Breast epithelium (tissue), 3 donors: ENCODE measurements at regions not wholly inside any gene's neighbourhood (a gene's known extent, or its start where the extent isn't known, plus 50 kb on each side); places are given as distances from the start of the nearest gene placed in this dataset.

Source experiments
- POLR2A ChIP-seq: fragments of 450-650 bp; IDR thresholded peaks from one replicate; pipeline ENCODE4 v1.6.1; 2016; ENCODE audit warnings: antibody characterized with exemption, mild to moderate bottlenecking, moderate library complexity
- TF ChIP-seq, protein P1 (sequence below), 3 donors: fragments of 450-650 bp; IDR thresholded peaks; one replicate each; pipeline ENCODE4 v1.5.1; 2016 to 2017; ENCODE audit warnings: antibody characterized with exemption in 3 of 3, mild to moderate bottlenecking in 3 of 3, moderate library complexity in 3 of 3

DNA sequence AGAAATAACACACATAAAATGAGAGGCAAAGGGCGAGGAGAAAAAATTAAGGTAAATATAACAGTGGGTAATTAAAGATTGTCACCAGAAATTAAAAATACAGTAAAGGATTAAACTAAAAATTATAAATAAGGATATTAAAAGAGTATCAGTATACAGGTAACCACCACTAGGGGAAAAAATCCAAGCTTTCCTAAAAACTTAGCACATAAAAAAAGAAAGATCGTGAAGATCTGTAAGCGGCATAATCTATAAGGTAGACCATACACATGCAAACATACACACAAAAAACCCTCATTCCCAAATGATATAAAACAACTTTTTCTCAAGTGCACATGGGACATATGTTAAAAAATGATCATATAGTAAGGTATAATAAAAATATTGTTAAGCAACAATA, 577.3 kb upstream of the NUDT12 start:
- TF ChIP-seq, protein P1, sequence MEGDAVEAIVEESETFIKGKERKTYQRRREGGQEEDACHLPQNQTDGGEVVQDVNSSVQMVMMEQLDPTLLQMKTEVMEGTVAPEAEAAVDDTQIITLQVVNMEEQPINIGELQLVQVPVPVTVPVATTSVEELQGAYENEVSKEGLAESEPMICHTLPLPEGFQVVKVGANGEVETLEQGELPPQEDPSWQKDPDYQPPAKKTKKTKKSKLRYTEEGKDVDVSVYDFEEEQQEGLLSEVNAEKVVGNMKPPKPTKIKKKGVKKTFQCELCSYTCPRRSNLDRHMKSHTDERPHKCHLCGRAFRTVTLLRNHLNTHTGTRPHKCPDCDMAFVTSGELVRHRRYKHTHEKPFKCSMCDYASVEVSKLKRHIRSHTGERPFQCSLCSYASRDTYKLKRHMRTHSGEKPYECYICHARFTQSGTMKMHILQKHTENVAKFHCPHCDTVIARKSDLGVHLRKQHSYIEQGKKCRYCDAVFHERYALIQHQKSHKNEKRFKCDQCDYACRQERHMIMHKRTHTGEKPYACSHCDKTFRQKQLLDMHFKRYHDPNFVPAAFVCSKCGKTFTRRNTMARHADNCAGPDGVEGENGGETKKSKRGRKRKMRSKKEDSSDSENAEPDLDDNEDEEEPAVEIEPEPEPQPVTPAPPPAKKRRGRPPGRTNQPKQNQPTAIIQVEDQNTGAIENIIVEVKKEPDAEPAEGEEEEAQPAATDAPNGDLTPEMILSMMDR (IDR thresholded peaks at IDR 0.05) = no peak
- no peak for TF ChIP-seq POLR2A
